Inflammatory macrophage treated with lipopolysaccharide for 1 hour (primary cell): ENCODE measurements at regions not wholly inside any gene's neighbourhood (a gene's known extent, or its start where the extent isn't known, plus 50 kb on each side); places are given as distances from the start of the nearest gene placed in this dataset.
"Not testable (repeated sequence)": the region's sequence is repeated elsewhere in the genome, so short reads cannot be mapped to it uniquely, and the experiment has no call there.

Experiments used
- DNase-seq, 2 donors: peaks; one replicate each; pipeline ENCODE4 v3.0.0-alpha.2; 2020 to 2022

- no peak for DNase-seq
Measured at GRCh38 chr1:164040754-164041153, 518.2 kb upstream of the PBX1 start.

GRCh38 chr1:164051782-164052181, 507.2 kb upstream of the PBX1 start:
- no peak for DNase-seq

DNA sequence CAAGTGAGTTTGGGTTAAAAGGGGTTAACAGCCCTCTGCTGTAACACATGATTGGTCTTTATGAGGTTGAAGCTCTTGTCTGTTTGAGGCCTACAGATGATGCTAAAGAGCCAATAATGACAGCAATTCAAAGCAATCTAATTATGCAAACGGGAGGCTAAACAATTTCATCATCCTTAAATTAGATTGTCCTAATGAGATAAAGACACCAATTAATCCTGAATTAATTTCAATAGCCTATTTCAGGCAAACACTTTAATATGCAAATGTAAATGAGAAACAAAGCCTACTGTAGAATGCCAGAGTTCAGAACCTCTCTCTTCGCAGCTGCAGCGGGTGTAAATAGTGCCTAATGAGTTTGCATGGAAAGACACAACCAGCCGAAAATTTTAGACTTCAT, 504.7 kb upstream of the PBX1 start:
- no peak for DNase-seq

GRCh38 chr1:164058198-164058597, 500.8 kb upstream of the PBX1 start:
- no peak for DNase-seq

DNA sequence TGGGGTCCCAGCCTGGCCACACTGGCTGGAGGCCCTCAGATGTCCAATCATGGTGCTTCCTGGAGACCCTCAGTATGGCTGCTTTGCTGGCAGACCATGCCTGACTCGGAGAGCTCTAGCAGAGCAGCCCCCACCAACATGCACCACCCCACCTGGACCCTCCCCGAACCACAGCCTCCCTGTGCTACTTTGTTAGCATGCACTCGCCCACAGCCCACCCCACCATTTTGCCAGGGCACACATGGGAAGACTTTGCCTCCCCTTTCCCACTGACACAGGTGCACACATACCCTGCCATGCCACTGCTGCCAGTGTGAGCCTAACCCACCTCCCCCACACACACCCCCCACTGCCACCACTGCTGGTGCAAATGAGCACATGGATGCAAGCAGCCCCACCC, 497.5 kb upstream of the PBX1 start:
- no peak for DNase-seq

DNA sequence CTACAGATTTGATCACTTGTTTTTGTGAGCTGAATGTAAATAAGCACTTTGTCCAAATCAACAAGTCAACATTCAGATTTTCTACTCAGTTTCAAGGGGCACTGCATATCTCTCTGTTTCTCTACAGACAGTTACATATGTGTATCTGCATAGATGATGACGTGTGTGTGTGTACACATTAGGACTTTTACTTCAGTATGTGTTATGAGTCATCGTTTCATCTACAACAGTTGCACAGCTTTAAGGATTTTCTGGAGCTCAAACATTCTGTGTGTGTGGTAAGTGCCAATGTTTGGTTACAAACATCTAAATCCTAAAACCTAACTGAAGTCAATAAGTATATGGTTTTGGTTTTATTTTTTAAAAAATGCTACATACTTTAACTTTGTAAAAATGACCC, 494.5 kb upstream of the PBX1 start:
- no peak for DNase-seq

- DNase-seq = no peak
Measured at GRCh38 chr1:164071288-164071687, 487.7 kb upstream of the PBX1 start.

- no peak for DNase-seq
Measured at GRCh38 chr1:164086832-164087231, 472.2 kb upstream of the PBX1 start.

GRCh38 chr1:164087906-164088453, 471.0 kb upstream of the PBX1 start:
- no peak for DNase-seq

- DNase-seq = peak in 1 of 2 donors; percentile 1
Measured at GRCh38 chr1:164092603-164093353, 466.2 kb upstream of the PBX1 start.

GRCh38 chr1:164093543-164093942, 465.4 kb upstream of the PBX1 start:
- DNase-seq = no peak

DNA sequence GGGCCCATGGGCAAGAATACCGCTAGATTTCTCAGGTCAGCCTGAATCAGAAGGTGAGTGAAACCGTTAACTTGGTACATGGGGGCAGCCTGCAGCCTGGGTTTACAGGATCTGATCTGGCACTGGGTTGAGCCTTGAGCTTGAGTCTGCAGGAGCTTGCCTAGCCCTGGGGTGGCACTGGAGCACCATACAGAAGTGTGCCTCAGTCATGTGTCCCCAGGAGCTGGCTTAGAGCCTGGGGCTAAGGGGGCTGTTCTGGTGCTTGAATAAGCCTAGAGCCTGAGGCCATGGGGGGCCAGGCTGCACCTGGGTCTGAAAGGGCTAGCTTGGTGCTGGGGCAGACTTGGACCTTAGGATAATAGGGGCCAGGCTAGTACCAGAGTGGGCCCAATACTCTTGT, 457.2 kb upstream of the PBX1 start:
- no peak for DNase-seq

GRCh38 chr1:164131949-164132348, 427.0 kb upstream of the PBX1 start:
- DNase-seq = no peak

- DNase-seq = no peak
Measured at GRCh38 chr1:164137273-164137925, 421.6 kb upstream of the PBX1 start.

DNA sequence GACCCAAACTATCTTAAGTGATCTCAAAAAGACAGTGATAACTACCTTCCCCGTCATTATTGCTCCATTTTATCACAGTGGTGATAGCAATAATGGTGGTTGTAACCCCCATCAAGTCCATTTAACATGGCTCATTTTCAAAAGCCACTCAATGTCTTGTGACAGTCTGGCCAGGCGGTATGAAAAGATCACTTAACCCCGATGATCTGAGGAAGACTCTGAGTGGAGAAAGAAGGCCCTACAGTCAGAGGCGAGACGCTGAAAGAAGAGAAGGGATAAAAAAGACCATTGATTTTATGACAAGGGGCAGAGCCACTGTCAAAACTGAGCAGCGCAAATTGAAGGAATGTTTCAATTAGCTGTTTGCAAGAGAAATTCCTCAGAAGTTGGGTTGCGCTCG, 417.2 kb upstream of the PBX1 start:
- no peak for DNase-seq

GRCh38 chr1:164154622-164155021, 404.4 kb upstream of the PBX1 start:
- DNase-seq = no peak

GRCh38 chr1:164155347-164155746, 403.6 kb upstream of the PBX1 start:
- no peak for DNase-seq

GRCh38 chr1:164163289-164163849, 395.6 kb upstream of the PBX1 start:
- DNase-seq = no peak

DNA sequence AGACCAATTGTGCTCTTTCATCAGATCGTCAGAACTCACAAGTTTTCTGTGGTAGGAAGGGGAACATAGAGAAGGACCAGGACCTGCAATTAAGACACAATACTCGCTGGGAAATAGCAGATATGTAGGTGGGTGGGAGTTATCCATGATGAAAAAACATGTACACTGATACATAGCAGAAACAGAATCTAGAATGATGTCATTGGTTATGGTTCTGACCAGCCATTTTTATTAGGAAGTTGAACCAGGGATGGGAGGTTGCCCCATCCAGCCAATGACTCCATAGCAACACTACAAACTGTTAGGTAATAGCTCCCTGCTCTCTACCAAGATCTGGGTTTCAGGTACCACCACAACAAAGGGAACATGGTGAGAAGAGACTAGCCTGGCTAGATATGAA, 393.5 kb upstream of the PBX1 start:
- DNase-seq = no peak

GRCh38 chr1:164166454-164166853, 392.5 kb upstream of the PBX1 start:
- not testable (repeated sequence) for DNase-seq

DNA sequence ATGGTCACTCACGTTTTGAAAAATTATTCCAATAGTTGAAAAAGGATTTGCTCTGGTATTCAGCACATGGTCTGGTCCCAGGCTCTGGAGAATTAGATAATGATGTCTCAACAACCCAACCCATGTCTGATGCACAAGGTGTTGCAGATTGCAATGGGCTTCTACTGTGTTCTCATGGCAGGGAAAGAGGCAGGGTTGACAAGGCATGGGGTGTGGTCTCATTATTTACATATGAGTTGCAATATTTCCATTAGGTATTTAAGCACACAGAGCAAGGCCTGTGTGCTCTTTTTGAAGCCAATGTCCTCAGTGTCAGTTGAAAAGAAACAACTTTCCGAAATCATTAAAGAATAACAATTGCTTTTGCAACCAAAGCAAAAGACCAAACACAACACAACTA, 381.9 kb upstream of the PBX1 start:
- DNase-seq = no peak

DNA sequence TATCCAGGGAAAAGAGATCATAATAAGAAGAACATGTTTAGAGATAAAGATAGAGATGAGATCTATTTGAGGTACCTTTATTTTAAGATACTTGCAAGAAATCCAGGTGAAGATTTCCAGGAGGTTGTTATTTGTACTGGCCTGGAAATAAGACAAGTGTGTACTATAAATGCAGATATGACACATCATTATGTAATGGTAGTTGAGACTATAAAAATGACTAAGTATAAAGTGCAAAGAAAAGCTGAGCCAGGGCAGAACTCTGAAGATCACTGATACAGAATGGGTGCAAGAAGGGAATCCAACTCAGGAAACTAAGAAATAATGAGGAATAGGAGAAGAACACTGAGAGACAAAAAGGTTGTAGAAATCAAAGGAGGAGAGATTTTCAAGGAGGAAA, 378.2 kb upstream of the PBX1 start:
- no peak for DNase-seq

- no peak for DNase-seq
Measured at GRCh38 chr1:164183854-164184635, 374.9 kb upstream of the PBX1 start.
